Stimulated activated CD4-positive, alpha-beta T cell treated with anti-CD3 and anti-CD28 coated beads, TNF-alpha, amount 100 ng/mL, for 1 hour (primary cell): ENCODE measurements at regions not wholly inside any gene's neighbourhood (a gene's known extent, or its start where the extent isn't known, plus 50 kb on each side); places are given as distances from the start of the nearest gene placed in this dataset.
"Not testable (repeated sequence)": the region's sequence is repeated elsewhere in the genome, so short reads cannot be mapped to it uniquely, and the experiment has no call there.

ENCODE experiments used
- DNase-seq, 3 donors: peaks; one replicate each; pipeline ENCODE4 v3.0.0-alpha.2; 2020; ENCODE audit warnings: low read depth in 3 of 3, low spot score in 1 of 3

DNA sequence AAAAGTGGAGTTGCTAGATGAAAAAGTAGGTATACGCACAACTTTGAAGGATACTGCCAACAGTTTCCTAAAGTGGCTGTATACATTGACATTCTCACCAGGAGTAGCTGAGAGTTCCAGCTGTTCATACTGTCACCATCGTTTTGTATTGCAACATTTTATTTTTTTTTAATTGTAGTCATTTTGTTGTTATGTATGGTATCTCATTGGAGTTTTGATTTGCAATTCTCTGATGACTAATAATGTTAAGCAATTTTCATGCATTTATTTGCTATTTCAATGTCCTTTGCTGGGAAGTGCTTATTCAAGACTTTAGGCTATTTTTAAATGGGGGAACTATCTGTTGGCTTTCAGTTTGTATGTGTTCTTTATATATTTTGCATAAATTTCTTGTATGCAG lies 185.1 kb upstream of the TGFBR2 start:
- no peak for DNase-seq

DNA sequence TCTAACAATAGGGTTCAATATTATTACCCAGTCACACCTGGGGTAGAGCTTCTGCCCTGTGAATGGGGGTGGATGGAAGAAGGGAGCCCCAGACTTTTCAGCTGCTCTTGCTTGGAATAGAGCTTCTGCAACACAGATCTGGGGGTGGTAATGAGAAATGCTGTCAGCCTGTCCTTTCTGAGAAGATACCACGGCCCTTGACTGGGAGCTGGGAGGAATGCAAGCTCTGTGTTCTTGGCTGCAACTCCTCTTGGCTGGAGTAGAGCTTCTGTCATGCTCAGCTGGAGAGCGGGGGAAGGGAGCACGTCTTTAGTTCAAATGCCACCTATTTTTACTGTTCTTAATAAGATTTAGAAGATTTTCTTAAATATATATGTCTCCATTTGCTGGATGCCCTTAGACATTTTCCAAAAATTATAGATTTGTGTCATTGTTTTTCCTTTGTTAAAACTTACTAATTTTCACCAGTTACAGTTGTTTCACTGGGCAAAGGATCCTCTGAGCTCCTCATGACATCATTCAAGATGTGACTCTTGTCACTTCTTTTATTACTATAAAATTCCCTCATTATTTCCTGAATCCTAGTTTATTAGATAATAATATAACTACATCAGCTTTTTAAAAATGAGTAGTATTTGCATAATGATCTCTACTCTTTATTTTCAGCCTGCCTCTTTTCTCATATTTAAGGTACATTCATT lies 180.0 kb upstream of the TGFBR2 start:
- DNase-seq = no peak

DNA sequence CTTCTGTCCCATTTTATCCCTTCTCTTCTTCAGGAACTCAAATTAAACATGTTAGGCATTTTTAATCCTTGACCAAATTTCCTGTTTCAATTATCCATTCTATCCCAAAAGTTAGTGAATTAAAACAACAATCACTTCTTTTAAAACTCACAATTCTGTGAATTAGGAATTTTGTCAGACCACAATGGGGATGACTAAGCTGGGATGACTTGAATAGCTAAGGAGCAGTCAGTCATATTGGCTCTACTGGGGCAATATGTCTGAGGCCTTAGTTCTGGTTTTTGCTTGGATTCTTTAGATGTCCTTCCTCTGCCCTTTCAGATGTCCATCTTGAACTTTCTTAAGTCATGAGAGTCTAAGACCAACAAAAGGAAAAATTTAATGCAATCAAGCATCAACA lies 178.2 kb upstream of the TGFBR2 start:
- no peak for DNase-seq

DNA sequence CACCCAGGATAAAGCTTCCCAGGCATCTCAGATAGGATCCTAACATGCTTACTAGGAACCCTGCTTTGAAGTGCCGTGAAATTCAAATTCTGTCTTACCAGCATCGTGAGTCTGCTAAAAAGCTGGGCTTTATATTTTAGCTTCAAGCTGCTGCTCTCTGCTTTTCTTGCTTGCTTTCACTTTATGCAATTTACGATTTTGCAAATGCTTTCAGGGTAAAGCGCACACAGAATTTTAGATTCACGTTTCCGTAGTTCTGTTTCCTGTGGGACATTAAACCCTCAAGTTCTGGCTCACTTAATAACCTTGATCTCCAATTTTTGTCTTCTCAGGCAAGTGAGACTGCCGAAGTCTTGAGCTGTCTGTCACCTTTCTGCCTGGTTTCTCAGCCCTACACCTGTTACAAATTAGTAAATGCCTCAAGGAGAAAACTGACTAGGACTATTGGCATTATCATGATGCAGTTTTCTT lies 170.5 kb upstream of the TGFBR2 start:
- DNase-seq = no peak

DNA sequence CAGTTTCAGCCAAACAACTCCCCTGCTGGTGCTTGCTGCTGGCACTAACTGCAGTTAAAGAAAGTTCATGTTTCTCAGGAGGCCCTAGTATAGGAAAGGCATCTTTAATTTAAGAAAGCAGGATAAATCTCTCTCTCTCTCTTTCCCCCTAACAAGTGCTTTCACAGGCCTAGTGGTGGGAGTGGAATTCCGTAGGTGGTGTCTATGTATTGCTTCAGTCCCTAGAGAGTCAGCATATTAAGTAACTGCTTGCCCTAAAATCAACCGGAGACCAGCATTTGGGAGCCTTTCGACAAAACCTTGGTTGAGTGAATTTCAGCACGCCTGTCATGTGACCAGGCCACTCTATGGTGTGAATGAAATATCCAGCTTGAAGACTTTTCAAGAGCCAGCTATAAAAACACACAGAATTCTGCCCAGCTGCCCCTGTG lies 169.2 kb upstream of the TGFBR2 start:
- DNase-seq = no peak

DNA sequence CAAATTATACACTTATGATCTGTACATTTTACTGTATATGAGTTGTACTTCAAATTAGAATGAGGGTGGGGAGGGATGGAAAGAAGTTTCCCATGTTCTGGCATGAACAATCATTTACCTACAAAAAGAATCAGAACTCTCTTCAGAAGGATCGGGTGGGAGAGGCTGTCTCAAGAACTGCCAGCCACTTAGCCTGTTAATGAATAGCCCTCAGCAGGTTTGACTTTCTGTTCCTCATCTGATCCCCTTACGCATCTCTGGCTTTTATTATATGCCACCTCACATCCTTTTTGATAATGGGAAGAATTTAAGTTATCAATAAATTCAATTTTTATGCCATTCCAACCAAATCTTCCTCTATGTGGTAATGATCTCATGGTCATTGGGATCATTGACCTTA lies 168.3 kb upstream of the TGFBR2 start:
- DNase-seq = no peak

DNA sequence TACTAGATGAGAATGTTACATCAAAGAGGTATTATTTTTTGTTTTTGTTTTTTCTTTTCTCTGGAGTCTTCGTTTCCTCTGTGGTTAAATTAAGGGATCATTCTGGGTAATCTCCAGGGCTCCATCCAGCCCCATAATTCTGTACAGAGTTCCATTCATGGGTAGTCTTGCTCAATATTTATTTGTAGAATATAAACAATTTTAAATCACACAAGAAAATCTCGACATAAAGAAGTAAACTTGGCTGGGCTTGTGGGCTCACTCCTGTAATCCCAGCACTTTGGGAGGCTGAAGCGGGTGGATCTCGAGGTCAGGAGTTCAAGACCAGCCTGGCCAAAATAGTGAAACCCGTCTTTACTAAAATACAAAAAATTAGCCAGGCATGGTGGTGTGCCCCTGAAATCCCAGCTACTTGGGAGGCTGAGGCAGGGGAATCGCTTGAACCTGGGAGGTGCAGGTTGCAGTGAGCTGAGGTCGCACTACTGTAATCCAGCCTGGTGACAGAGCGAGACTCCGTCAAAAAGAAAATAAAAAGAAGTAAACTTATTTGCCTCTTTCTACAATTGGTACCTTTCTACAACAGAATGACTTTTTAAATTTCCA lies 166.8 kb upstream of the TGFBR2 start:
- no peak for DNase-seq

DNA sequence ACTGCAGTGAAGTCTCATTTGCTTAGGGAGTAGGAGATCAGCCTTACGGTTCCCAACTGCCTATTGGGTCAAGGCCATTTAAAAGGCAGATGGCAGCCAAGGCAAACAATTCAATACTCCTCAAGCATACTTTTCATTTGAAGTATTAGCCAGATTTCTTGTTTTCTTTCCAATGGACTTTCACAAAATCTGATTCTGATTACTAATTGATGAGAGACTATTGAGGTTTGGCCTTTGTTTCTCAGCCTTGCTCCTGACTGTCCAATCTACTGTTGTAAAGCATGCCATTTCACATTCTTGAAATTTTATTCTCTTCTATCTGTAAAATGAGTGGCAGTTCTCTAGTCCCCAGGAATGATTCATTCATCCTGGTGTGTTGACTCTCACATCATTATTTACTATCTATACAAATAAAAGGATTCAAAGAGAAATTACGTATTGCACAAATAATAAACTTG lies 166.2 kb upstream of the TGFBR2 start:
- no peak for DNase-seq

DNA sequence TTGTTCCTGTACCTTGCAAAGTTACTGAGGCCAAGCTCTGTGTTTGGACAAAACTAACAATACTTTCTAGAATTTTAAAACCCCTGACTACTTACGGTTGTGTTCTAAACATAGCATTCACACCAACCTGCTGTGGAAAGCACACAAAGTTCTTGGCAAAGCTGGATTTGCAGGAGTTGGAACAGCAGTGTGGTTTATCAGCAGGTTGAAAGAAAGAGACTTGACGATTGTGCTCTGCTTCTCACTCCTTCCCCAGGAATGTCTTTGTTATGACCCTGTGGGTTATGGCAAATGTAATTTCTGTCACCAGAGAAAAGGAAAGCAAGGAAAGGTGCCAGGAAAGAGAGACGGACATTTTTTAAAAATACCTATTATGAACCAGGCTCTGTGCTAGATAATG lies 165.5 kb upstream of the TGFBR2 start:
- DNase-seq = no peak

DNA sequence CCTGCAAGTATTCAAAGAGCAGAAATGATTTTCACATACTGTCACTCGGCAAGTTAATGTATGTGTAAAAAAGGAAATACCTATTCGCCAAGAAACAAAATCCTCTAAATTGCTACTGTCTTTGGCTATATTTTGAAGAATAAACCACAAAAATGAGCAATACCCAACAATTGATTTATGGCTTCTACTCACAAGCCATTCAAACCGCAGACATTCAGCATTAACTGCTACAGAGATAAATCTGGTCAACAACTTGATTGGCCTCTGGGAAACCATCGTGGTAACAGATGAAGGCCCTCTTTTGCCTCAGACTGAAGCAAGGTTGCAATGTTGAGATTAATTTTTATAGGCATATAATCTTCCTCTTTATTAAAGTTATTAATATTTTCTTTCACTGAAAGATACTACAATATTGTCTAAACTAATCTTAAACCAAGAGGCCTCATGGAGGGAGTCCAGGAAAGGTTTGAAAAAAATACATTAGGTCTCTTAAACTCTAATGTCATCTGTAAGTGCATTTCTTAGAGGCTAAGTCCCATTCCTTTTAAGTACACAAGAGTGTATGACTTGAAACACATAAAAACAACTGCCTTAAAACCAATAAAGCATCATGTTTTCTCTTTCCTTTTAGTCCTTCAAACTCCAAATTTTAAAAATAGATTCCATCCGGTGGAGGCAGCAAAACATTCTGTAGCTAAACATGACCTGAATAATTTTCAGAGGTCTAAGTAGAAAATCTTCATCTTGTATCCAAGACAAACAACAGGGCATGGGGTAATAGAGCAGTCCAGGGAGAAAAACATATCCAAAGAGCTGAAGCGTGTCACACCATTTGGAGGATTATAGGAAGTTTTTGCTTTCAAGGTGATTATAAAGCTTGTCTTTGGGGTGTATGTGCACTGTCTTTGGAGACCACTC lies 162.4 kb upstream of the TGFBR2 start:
- no peak for DNase-seq

DNA sequence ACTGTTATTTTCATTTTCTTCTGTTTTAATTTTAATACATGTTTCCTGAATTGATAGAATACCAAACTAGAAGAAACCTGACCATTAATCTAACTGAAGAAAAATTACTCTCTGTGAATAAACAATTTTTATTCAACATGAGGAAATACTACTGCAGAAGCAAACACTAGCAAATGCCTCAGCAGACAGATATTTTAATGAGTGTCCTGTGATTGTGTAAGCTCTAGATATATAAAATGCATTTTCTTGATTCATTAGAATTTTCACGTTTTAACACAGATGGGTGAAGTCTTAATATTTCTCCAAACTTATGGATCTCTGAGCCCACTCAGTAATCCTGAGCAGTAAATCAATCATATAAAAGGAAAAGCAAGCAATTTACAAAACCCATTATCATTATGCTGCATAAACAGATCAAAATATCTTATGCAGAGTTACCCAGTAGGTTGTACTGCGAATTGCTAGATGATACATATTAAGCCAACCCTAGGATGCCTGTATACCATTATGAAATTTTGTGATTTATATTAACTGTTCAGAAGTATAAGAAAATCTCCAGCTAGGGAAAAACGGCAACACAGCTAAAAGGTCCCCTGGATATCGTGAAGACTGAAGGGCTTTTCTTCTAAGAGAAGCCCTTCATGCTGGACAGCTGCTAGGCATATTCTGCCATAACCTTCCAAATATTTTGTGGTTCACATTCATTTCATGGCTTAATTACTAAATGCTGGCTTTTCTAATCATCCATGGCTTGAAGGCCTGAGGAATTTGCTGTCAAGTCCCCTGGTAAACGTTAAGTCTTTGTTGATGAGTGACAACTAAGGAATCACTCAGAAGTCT lies 157.7 kb upstream of the TGFBR2 start:
- DNase-seq = no peak

DNA sequence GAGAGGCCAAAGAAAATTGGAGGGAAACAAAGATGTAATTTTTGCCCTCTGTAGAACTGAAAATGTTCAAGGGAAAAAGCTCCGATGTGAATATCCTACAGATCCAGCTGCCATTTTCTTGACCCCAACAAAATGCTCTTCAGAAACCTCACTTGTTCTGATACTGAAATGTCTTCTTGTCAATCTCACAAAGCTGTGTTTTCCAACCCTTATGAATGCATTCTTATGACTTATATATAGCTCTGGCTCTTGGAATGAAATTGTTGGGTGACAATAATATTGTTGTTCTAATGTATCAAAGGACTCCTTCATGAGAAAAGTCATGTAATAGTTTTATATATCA lies 157.1 kb upstream of the TGFBR2 start:
- no peak for DNase-seq

DNA sequence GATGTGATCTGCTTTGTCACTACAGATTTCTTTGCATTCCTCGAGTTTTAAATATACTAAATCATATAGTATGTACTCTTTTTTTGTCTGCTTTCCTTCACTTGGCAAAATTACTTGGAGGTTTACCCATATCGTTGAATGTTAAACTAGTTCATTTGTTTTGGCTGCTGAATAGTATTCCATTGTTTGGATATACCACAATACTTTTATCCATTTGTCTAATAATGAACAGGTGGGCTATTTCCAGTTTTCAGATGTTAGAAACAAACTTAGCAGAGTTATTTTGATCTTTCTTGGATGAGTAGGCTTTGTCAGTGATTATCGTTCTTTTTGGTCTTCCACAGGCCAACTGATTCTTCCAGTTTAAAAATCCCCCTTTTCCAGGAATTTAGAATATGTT lies 154.0 kb upstream of the TGFBR2 start:
- no peak for DNase-seq

DNA sequence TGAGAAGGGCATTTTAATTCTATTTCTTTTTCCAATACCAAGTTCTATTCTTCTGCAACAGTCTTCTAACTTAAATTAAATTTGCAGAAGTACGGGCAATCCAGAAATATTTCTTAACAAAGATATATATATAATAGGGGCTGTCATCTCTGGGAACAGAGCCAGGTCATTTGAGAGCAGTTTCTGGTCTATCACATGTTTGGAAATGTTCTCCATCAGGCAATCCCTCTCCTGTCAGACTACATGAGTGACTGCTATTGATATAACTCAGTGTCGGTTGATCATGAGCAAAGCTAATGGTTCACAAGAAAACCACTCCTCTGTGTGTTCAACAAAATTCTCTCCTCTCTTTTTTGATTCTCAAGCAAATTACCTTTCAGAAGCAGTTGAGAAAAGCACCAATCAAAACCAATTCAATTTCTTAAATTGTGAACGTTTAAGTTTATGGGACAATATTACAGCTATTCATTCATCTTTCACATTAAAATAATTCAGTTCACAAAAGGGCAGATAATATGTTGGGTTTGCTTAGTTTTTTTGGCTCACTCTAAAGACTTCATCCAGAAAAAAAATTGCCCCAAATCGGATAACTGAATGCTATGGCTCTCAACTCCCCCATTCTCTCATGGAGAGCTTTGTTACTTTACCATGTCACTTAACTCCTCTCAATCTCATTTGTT lies 152.9 kb upstream of the TGFBR2 start:
- no peak for DNase-seq

DNA sequence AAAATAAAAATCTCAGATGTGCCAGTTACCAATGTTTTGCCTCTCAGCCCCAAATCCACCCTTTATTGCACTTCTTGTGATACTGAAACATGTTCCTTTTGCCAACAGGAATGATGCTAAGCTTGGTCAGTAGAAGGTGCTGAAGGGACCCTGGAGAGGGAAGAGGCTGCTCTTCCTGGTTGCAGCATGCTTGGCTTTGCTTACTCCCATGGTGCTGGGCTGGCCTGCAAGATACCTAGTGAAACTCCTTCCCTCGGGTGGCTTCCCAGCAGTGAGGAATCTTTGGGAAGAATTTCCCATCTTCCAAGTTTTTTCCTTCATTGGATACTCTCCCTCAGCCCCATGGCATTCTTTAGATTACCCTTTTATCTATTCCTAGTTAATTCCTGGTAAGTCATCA lies 151.8 kb upstream of the TGFBR2 start:
- no peak for DNase-seq

DNA sequence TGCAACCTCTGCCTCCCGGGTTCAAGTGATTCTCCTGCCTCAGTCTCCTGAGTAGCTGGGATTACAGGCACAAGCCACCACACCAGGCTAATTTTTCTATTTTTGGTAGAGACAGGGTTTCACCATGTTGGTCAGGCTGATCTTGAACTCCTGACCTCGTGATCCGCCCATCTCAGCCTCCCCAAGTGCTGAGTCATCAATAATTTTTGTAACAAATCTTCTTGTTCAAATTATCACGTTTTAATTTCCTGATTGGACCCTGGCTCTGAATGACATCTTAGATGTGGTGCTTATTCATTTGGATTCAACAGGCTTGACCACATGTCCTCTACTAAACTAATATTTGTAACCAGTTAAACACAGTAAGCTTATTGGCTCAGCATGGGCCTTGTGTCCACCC lies 151.3 kb upstream of the TGFBR2 start:
- DNase-seq = not testable (repeated sequence)

DNA sequence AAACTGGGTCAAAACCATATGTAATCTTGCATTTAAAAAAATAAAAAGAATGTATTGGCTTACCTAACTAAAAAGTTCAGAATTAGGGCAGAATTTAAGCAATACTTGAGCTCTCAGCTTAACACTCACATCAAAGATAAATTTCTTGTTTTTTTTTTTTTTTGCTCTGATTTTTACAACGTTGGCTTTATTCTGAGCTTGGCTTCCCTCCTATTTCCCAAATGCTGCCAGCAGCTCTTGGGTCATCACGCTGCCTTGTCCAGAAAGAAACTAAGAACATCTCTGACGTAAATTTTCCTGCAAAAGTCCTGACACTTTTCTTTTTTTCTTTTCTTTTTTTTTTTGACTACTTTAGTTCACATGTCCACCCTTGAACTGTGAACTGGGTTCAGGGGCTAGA lies 150.6 kb upstream of the TGFBR2 start:
- DNase-seq = no peak

DNA sequence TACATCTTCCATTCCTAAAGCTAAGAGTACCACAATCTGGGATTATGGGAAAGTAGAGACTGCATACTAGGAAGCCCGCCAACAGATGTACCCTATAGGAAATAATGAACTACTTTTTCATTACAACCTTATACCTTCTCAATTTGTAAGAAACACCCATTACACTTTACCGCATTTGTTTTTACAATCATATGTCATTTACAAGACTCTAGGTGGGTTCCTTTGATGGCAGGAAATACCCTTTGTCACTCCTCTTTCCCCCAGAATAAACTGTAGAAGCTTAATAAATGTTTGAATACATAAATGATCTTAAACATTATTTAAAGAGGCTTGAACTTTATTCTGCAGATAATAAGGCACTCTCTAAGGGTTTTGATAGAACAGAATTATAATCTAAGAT lies 150.1 kb upstream of the TGFBR2 start:
- DNase-seq = no peak

DNA sequence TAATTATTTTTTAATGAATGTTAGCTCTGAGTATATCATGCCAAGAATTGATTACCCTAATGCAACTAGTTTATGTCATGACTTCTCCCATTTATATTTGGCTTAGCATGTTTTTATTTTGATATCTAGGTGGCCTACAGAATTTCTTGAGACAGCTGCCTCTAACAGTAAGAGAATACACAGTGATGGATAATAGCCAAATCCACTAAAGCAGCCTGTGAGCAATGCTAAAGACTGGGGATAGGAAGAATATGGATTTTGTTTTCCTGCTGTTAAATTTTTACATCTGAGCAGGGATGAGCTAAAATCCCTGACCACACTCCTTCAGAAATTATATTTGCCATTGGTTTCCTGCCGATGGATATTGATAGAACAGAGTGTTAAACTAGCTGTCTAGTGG lies 149.3 kb upstream of the TGFBR2 start:
- no peak for DNase-seq

DNA sequence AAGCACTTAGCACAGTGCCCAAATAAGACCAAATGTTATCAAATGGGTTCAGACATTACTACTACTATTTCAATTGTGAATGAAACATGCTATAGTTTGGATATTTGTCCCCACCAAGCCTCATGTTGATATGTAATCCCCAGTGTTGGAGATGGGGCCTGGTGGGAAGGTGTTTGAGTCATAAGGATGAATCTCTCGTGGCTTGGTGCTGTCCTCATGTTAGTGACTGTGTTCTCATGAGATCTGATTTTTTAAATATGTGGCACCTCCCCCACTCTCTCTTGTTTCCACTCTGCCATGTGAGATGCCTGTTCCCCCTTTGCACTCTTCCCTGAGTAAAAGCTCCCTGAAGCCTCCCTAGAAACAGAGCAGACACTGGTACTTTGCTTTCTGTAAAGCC lies 148.7 kb upstream of the TGFBR2 start:
- no peak for DNase-seq
